CD4-positive, alpha-beta T cell treated with Interleukin-21 for 1 hour (primary cell): ENCODE measurements at regions not wholly inside any gene's neighbourhood (a gene's known extent, or its start where the extent isn't known, plus 50 kb on each side); places are given as distances from the start of the nearest gene placed in this dataset.

ENCODE experiments used
- DNase-seq: peaks from one replicate; pipeline ENCODE4 v3.0.0-alpha.2; 2020

GRCh38 chr16:52872731-52873130 lies 180.0 kb downstream of the CHD9NB start:
- no peak for DNase-seq

GRCh38 chr16:52871481-52871880 lies 181.2 kb downstream of the CHD9NB start:
- DNase-seq, result no peak

GRCh38 chr16:52869243-52869642 lies 183.5 kb downstream of the CHD9NB start:
- DNase-seq, result no peak

GRCh38 chr16:52863000-52863399 lies 189.7 kb downstream of the CHD9NB start:
- DNase-seq, result no peak

- no peak for DNase-seq
These were observed 191.1 kb downstream of the CHD9NB start for GRCh38 chr16:52861614-52862022.

GRCh38 chr16:52855463-52855862 lies 197.2 kb downstream of the CHD9NB start:
- DNase-seq, result no peak

- no peak for DNase-seq
These were observed 199.7 kb downstream of the CHD9NB start for GRCh38 chr16:52852978-52853377.

GRCh38 chr16:52851211-52851740 lies 201.4 kb downstream of the CHD9NB start:
- DNase-seq, result no peak

GRCh38 chr16:52843381-52843780 lies 209.3 kb downstream of the CHD9NB start:
- DNase-seq, result no peak

- DNase-seq, result no peak
These were observed 215.4 kb downstream of the CHD9NB start for GRCh38 chr16:52837251-52837650.

- DNase-seq, result no peak
These were observed 217.8 kb downstream of the CHD9NB start for GRCh38 chr16:52834736-52835465.

- DNase-seq, result no peak
These were observed 219.9 kb downstream of the CHD9NB start for GRCh38 chr16:52832771-52833170.

GRCh38 chr16:52827456-52827855 lies 225.2 kb downstream of the CHD9NB start:
- DNase-seq, result no peak

GRCh38 chr16:52825892-52826291 lies 226.8 kb downstream of the CHD9NB start:
- no peak for DNase-seq

- DNase-seq, result no peak
These were observed 232.9 kb downstream of the CHD9NB start for GRCh38 chr16:52819808-52820207.

GRCh38 chr16:52819405-52819804 lies 233.3 kb downstream of the CHD9NB start:
- no peak for DNase-seq

- DNase-seq, result no peak
These were observed 235.0 kb downstream of the CHD9NB start for GRCh38 chr16:52817696-52818095.

- no peak for DNase-seq
These were observed 235.7 kb downstream of the CHD9NB start for GRCh38 chr16:52816993-52817392.

- DNase-seq, result no peak
These were observed 239.8 kb downstream of the CHD9NB start for GRCh38 chr16:52812678-52813556.

GRCh38 chr16:52805559-52806168 lies 247.0 kb downstream of the CHD9NB start:
- no peak for DNase-seq

GRCh38 chr16:52800432-52800831 lies 252.3 kb downstream of the CHD9NB start:
- no peak for DNase-seq

GRCh38 chr16:52799149-52799548 lies 252.2 kb upstream of the TOX3 start:
- no peak for DNase-seq

GRCh38 chr16:52787709-52788108 lies 240.8 kb upstream of the TOX3 start:
- no peak for DNase-seq
